ENCODE measurements at regions not wholly inside any gene's neighbourhood (a gene's known extent, or its start where the extent isn't known, plus 50 kb on each side); places are given as distances from the start of the nearest gene placed in this dataset.

DNA sequence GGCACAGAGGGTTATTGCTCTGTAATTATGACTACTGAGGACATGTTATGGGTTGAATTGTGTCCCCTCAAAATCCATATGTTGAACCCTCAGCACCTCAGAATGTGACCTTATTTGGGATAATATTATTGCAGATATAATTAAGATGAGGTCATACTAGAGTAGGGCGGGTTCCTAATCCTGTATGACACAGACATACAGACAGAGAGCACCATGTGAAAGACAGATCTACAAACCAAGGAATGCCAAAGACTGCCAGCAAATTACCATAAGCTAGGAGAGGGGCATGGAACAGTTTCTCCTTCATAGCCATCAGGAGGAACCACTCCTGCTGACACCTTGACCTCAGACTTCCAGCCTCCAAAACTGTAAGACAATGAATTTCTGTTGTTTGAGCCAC is 115.2 kb upstream of the OTUD4 start:
- no peak overlapping the region for H3K27ac Mint-ChIP-seq
- no peak overlapping the region for H3K4me3 Mint-ChIP-seq
- H3K36me3 Mint-ChIP-seq (ENCODE audit: low read depth) = no peaks in the 10 kb centered on the region
- ATAC-seq = no peak
- peaks cover 21% of the 10 kb centered on the region for H3K27me3 Mint-ChIP-seq
- intact Hi-C loops (cut with micrococcal nuclease) = no loop called here
- peaks cover 17% of the 10 kb centered on the region for H3K4me1 Mint-ChIP-seq (ENCODE audit: low read depth)
- peaks cover 1% of the 10 kb centered on the region for H3K9me3 Mint-ChIP-seq
- ChIA-PET CTCF (no interaction called here), POLR2A (no interaction called here)
- no peak for DNase-seq
- TF ChIP-seq, protein P1, sequence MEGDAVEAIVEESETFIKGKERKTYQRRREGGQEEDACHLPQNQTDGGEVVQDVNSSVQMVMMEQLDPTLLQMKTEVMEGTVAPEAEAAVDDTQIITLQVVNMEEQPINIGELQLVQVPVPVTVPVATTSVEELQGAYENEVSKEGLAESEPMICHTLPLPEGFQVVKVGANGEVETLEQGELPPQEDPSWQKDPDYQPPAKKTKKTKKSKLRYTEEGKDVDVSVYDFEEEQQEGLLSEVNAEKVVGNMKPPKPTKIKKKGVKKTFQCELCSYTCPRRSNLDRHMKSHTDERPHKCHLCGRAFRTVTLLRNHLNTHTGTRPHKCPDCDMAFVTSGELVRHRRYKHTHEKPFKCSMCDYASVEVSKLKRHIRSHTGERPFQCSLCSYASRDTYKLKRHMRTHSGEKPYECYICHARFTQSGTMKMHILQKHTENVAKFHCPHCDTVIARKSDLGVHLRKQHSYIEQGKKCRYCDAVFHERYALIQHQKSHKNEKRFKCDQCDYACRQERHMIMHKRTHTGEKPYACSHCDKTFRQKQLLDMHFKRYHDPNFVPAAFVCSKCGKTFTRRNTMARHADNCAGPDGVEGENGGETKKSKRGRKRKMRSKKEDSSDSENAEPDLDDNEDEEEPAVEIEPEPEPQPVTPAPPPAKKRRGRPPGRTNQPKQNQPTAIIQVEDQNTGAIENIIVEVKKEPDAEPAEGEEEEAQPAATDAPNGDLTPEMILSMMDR (IDR thresholded peaks at IDR 0.05) = no peak

DNA sequence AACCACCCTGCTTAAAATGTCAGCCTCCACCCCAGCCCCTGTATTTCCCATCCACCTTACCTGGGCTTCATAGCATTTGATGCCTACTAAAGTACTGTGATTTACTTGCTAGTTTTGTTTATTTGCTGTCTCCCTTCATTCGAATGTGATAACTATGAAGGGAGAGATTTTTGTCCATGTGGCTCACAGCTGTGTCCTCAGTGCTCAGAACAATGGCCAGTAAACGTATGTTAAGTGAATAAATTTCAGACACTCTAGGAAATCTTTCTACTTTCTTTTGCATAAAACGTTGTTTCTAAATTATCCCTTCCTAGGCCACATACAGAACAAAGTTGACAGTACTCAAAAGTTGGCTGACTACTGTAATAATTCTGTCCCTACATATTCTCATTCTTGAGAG is 114.7 kb upstream of the OTUD4 start:
- ChIA-PET POLR2A (no interaction called here), CTCF (no interaction called here)
- no peak for ATAC-seq
- intact Hi-C loops (cut with micrococcal nuclease) = no loop called here
- peaks cover 14% of the 10 kb centered on the region for H3K4me1 Mint-ChIP-seq (ENCODE audit: low read depth)
- H3K4me3 Mint-ChIP-seq = no peak overlapping the region
- H3K36me3 Mint-ChIP-seq (ENCODE audit: low read depth) = no peaks in the 10 kb centered on the region
- H3K27me3 Mint-ChIP-seq = peaks cover 21% of the 10 kb centered on the region
- no peak overlapping the region for H3K27ac Mint-ChIP-seq
- TF ChIP-seq, protein P1 (IDR thresholded peaks at IDR 0.05) = no peak
- DNase-seq = no peak
- H3K9me3 Mint-ChIP-seq = peaks cover 1% of the 10 kb centered on the region

DNA sequence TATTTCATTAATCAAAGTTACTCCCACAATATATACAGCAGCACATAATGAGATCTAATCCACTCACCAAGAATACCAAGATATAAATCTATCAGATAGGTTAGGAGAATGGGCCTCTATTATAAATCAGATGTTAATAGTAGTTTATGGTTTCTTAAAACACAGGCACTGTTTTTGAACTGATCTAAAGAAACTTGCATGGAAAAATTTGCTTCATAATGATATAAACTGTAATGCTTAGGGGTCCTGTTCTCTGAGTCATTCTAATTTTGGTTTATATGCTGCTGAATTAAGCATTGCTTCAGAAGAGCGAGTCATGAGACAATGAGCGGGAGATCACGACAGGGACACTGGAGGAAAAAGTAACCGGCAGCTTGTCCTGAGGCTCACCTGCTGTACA is 113.3 kb upstream of the OTUD4 start:
- DNase-seq = no peak
- no peak overlapping the region for H3K27ac Mint-ChIP-seq
- CTCF ChIA-PET = no interaction called here
- no peaks in the 10 kb centered on the region for H3K36me3 Mint-ChIP-seq (ENCODE audit: low read depth)
- peaks cover 1% of the 10 kb centered on the region for H3K9me3 Mint-ChIP-seq
- no peak for ATAC-seq
- no peak overlapping the region for H3K4me3 Mint-ChIP-seq
- peaks cover 24% of the 10 kb centered on the region for H3K27me3 Mint-ChIP-seq
- POLR2A ChIA-PET = no interaction called here
- H3K4me1 Mint-ChIP-seq (ENCODE audit: low read depth) = no peaks in the 10 kb centered on the region
- TF ChIP-seq, protein P1 (IDR thresholded peaks at IDR 0.05) = no peak
- intact Hi-C loops (cut with micrococcal nuclease) = no loop called here

DNA sequence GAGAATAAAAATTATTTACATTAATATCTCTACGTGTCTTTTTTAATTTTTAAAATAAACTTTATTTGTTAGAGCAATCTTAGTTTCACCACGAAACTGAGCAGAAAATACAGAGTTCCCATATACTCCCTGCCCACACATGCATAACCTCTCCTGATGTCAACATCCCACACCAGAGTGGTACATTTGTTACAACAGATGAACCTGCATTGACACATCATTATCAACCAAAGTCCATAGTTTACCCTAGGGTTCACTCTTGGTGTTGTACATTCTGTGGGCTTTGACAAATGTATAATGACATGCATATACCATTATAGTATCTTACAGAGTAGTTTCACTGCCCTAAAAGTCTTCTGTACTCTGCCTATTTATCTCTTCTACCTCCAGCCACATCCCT is 110.6 kb upstream of the OTUD4 start:
- POLR2A ChIA-PET = interaction anchor here (0.7 kb wide), 1 partner anchor 47 kb away, joined by 3 read pairs; no protein-coding TSS in a partner anchor
- no peak for ATAC-seq
- H3K27me3 Mint-ChIP-seq = peaks cover 24% of the 10 kb centered on the region
- no peaks in the 10 kb centered on the region for H3K4me1 Mint-ChIP-seq (ENCODE audit: low read depth)
- H3K27ac Mint-ChIP-seq = no peak overlapping the region
- H3K36me3 Mint-ChIP-seq (ENCODE audit: low read depth) = no peaks in the 10 kb centered on the region
- TF ChIP-seq, protein P1 (IDR thresholded peaks at IDR 0.05) = no peak
- CTCF ChIA-PET = no interaction called here
- DNase-seq = no peak
- intact Hi-C loops (cut with micrococcal nuclease) = no loop called here
- no peak overlapping the region for H3K4me3 Mint-ChIP-seq
- H3K9me3 Mint-ChIP-seq = peaks cover 1% of the 10 kb centered on the region

DNA sequence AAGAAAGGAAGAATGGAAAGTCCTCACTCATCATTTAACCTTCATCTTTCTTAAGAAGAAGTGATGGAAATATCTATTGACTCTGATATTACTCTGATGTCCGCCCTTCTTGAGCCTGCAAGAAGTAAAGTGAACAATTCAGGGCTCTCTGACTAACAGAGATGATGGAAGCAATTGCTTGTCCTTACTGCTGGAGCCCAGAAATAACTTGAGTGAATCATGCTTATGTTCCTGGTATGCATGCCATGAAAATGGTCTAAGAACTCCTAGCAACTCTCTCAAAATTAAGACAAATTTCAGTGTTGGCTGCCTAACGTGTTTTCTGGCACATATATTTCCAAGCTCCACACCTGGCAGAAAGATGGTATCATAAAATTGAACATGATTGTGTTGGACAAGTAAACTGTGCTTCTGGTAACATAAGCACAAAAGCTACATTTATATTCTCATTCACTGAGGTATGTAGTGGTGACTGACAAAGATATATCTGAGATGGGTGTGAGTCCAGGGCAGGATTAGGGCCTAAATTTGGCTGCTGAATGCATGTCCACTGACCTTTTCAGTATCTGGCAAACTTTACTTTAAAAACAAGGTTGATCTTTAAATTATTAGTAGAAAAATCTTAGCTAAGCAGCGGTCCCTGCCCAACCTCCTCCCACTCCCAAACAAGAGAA is 109.2 kb upstream of the OTUD4 start:
- ATAC-seq = no peak
- peaks cover 1% of the 10 kb centered on the region for H3K9me3 Mint-ChIP-seq
- H3K27me3 Mint-ChIP-seq = peaks cover 16% of the 10 kb centered on the region
- no peak overlapping the region for H3K4me3 Mint-ChIP-seq
- H3K36me3 Mint-ChIP-seq (ENCODE audit: low read depth) = no peaks in the 10 kb centered on the region
- ChIA-PET CTCF (no interaction called here), POLR2A (no interaction called here)
- TF ChIP-seq, protein P1 (IDR thresholded peaks at IDR 0.05) = no peak
- H3K4me1 Mint-ChIP-seq (ENCODE audit: low read depth) = no peaks in the 10 kb centered on the region
- no peak overlapping the region for H3K27ac Mint-ChIP-seq
- intact Hi-C loops (cut with micrococcal nuclease) = no loop called here
- DNase-seq = no peak

Measured in activated CD8-positive, alpha-beta T cell treated with anti-CD3 and anti-CD28 coated beads for 36 hours (primary cell).